RPMI7951 (cell line): ENCODE measurements at regions not wholly inside any gene's neighbourhood (a gene's known extent, or its start where the extent isn't known, plus 50 kb on each side); places are given as distances from the start of the nearest gene placed in this dataset.

Experiments
- DNase-seq: peaks from one replicate; pipeline ENCODE4 v3.0.0-alpha.2; 2012; ENCODE audit warnings: low read depth

DNA sequence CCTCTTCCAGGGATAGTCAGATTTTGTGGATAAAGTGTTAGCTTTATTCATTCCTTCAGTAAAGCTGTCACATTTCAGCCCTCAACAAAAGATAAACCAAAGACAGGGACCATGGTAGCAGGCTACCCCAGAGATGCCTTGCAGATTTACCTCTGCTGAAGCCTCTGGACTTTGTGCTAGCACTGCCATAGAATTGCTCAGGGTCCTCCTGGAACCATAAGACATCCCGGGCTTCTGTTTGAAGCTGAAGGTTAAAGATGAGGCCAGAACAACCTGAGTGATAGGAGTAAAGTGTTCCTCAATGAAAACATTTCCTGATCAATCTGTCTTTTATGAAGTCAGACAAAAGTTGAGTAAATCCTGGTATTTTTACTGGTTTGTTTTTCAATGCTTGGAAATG, 57.5 kb upstream of the ARL15 start:
- DNase-seq = no peak

DNA sequence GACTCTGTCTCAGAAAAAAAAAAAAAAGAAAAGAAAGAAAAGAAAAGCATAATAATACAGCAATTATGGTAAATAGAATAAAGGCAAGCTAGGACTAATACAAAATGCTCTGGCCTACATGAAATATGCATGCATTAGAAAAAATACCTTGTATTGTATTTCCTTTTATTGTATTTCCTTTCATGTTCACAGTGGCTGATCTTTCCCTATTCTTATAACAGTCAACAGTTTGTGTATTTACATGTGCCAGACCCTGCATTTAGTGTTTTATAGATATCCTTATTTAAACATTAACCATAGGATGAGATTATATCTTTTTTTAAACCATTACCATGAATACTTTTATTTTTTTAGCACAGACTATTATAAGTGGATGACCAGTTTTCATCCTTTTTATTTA, 56.3 kb upstream of the ARL15 start:
- DNase-seq = no peak

DNA sequence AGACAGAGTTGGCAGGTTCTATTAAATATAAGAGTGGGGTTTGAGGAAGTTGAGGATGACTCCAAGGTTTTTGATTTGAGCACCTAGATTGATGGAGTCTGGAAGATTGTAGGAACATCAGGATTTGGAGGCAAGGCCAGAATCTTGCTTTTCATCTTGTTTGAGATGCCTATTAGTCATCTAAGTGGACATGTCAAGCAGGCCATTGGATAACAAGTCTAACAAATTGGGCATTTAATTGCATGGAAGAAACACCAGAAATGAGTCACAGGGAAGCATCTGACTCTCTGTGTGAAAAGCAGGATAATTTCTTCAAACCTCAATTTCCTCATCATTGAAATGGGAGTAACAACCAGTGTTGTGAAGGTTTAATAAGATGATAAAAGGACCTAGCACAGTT, 53.3 kb upstream of the ARL15 start:
- DNase-seq = peak; percentile 59

DNA sequence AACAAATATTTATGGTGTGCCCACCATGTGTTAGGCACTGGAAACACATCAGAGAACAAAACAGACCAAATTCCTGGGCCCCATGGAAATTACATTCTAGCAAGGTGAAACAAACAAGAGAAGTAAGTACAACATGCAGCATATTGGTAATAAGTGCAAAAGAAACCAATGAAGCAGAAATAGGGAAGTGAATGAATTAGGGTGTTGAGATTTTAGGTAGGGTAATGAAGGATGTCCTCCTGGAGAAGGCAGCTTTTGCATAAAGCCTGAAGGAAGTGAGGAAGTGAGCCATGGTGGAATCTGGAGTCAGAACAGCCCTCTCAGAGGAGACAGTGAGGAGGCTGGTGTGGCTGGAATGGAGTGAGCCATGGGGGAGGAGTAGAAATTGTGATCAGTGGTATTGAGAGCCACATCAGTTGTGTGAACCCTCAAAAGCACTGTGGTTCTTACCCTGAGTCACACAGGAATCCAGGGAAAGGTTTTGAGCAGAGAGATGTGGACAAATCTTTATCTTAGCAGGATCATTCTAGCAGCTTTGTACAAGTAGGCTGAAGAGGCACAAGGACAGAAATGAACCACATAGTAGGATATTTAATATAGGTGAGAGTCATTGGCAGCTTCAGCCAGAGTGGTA, 52.7 kb upstream of the ARL15 start:
- DNase-seq = peak; percentile 10

DNA sequence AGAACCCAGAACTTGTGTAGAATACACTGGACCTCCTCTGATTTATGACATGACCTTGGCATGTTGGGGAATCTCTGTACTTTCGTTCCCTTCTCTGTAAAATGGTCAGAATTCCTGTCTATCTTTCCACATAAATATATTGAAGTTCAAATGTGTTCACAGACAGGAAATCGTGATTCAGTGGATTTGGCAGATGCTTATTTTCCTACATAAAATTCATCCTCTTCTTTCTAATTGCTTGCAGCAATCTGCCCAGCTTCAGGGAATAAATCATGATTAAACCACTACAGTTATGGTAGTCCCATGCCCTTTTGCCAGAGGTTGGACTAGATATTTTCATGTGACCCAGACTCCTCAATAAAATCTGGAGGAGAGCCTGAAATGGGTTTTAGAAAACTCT, 52.1 kb upstream of the ARL15 start:
- peak; percentile 18 for DNase-seq

DNA sequence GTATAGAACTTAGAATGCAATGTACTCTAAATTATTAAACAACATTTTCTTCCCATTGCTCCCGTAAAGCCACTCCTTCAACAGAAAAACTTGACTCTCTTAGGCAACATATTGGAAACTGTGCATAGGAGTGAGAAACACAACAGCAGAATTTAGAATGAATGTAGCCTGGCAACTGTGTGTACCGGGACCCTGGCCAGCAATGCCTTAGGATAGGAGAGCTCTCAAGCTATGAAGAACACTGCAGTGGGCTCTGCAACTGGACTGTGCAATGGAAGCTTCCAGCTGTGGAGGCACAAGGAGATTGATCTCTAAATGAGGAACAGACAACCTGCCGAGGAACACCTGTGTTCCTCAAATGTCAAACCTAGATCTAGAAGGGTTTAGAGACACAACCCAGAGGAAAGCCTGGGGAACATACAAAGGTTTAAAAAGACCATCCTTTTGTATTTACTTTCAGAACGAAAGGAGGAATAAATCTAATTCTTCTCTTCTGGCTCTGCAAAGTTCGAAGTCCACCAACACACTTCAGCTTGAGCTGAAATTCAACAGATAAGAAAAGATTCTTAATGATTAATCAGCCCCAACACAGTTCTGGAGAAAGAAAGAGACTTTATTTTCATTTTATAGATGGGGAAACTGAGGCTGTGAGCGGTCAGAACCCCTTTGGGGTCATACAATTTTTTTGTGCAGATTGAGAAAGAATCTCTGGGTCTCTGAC, 51.5 kb upstream of the ARL15 start:
- no peak for DNase-seq

DNA sequence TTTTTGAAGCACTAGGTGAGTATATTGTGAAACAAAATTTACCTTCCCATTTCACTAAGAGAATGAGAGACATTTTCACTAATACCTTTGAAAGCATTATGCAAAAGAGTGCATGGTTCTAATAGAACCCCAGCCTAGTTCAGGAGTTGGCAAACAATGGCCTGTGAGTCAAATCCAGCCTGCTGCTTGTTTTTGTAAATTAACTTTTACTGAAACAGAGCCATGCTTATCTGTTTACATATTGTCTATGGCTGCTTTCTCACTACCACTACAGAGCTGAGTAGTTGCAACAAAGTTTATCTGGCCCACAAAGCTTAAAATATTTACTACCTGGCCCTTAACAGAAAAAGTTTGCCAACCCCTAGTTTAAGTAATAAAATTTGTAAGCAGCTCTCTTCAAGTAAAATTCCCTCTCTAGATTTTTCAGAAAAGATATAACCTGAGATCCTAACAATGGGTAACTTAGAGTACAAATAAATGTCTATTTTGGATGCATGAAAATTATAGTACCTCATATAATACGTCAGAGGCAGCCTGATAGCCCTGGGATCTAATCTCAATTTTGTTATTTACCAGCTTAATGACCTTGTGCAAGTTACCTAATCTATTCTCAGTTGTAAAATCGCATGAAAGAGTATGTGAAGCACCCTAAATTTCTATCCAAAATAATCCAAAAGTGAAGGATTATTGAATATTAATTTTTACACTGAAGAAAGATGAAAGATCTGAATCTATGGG, 50.7 kb upstream of the ARL15 start:
- DNase-seq = no peak
